Pancreas (tissue), 10 donors: ENCODE measurements at regions not wholly inside any gene's neighbourhood (a gene's known extent, or its start where the extent isn't known, plus 50 kb on each side); places are given as distances from the start of the nearest gene placed in this dataset.

Source experiments
- ATAC-seq, 4 donors: fragments of 200-7000 bp; cut with Tn5 transposase; one replicate each; pipeline versions ENCODE4 v1.8.0 to v1.9.1; 2020; ENCODE audit warnings: mild to moderate bottlenecking in 4 of 4, moderate library complexity in 4 of 4
- DNase-seq, 6 donors: peaks; one replicate each; pipeline ENCODE4 v3.0.0-alpha.2; 2020
- FAIRE-seq: peaks from 2 replicates; lab custom pipeline; 2012; peaks lifted over from hg19 to GRCh38; lab: Jason Lieb, UNC
- H3K27ac ChIP-seq, 4 donors: fragments of 200-600 bp; sonication (generic); 1 replicate in 3 of 4; 2 replicates in 1 of 4; pipeline versions ENCODE4 v1.5.0 to v1.8.0; 2020
- H3K27me3 ChIP-seq, 4 donors: fragments of 200-600 bp; one replicate each; pipeline ENCODE4 v1.8.0; 2021
- H3K36me3 ChIP-seq, 3 donors: fragments of 200-600 bp; sonication (generic) in 1 of 3; one replicate each; pipeline versions ENCODE4 v1.5.0 to v1.8.0; 2020 to 2021
- H3K4me1 ChIP-seq, 3 donors: fragments of 200-600 bp; one replicate each; pipeline ENCODE4 v1.8.0; 2021
- H3K4me3 ChIP-seq, 4 donors: fragments of 200-600 bp; sonication (generic) in 2 of 4; one replicate each; pipeline versions ENCODE4 v1.5.0 to v1.8.0; 2020 to 2021
- H3K9me3 ChIP-seq, 4 donors: fragments of 200-600 bp; one replicate each; pipeline ENCODE4 v1.8.0; 2021
- WGBS, 2 donors: extraction: QIAGEN DNeasy Blood & Tissue Kit; methylation state at CpG; one replicate each; pipeline ENCODE4 v1.1.7; 2013; 5-methylcytosine and 5-hydroxymethylcytosine counted together
- intact Hi-C, 3 donors: fragments of 100-400 bp; cut with DNase I; formaldehyde crosslinking; loops; one replicate each; pipeline versions ENCODE4 v1.11.1 to v1.14.2; 2022
- TF ChIP-seq, protein P1 (sequence below), 4 donors: fragments of 200-600 bp; sonication (generic) in 3 of 4; IDR thresholded peaks; one replicate each; pipeline versions ENCODE4 v1.5.0 to v1.8.0; 2021; ENCODE audit warnings: antibody characterized with exemption in 4 of 4
- donor health status: healthy with polysubstance abuse.
- donor health status: DM: no; HTN: no; CAD: no; lungs with moderate emphysema.
- donor health status: DM: no; HTN: no; CAD: no.
- donor health status: control.
- donor health status: control.
- donor health status: Bipolar disorder and iron deficiency.
- donor health status: DM: yes; HTN: yes; CAD: no.
- donor health status: DM: no; HTN: no; CAD: no.
- donor health status: DM: no; HTN: no; CAD: no.
- donor health status: DM: yes; HTN: yes; CAD: no.

GRCh38 chrX:65034668-65035445 lies 58.6 kb upstream of the ZC4H2 start, which contains the start of gene ZC3H12B:
Gene ZC3H12B, plus strand, starts transcription at chrX:65034826.
- TF ChIP-seq, protein P1, sequence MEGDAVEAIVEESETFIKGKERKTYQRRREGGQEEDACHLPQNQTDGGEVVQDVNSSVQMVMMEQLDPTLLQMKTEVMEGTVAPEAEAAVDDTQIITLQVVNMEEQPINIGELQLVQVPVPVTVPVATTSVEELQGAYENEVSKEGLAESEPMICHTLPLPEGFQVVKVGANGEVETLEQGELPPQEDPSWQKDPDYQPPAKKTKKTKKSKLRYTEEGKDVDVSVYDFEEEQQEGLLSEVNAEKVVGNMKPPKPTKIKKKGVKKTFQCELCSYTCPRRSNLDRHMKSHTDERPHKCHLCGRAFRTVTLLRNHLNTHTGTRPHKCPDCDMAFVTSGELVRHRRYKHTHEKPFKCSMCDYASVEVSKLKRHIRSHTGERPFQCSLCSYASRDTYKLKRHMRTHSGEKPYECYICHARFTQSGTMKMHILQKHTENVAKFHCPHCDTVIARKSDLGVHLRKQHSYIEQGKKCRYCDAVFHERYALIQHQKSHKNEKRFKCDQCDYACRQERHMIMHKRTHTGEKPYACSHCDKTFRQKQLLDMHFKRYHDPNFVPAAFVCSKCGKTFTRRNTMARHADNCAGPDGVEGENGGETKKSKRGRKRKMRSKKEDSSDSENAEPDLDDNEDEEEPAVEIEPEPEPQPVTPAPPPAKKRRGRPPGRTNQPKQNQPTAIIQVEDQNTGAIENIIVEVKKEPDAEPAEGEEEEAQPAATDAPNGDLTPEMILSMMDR (IDR thresholded peaks at IDR 0.05) = peak in 3 of 4 donors; percentile 11 to 23 (median 14)
- H3K9me3 ChIP-seq = no peaks in the 10 kb centered on the region
- no peaks in the 10 kb centered on the region for H3K4me1 ChIP-seq
- H3K27ac ChIP-seq = peak within 1 kb of the TSS; percentile 42 to 73 (median 58)
- no peaks in the 10 kb centered on the region for H3K27me3 ChIP-seq
- FAIRE-seq (no peak), DNase-seq (peak; percentile 61 to 87 (median 76)), ATAC-seq (peak; percentile 91 to 97 (median 96))
- no peaks in the 10 kb centered on the region for H3K36me3 ChIP-seq
- intact Hi-C loops = no loop called here
- 0 to 22% methylated on average over 52 to 69 of the region's 69 CpGs for WGBS, 2 donors
- peak within 1 kb of the TSS; percentile 21 to 50 (median 43) for H3K4me3 ChIP-seq

DNA sequence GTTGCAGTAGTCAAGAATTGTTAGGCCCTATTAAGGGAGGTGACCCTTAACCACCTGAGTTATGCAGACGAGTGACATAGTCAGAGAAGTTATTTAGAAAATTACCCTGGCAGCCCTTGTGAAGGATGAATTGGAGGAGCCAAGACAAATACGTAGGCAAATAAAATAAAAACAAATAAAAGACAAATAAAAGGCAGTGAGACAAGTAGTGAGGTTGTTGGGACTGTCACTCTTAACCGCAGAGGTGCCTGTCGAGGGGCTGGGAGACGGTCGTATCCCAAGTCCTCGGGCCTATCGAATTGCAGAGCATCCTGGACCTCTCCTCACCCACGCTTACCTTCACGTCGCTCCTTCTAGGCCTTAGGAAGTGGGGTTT lies 58.0 kb upstream of the ZC4H2 start:
- no peaks in the 10 kb centered on the region for H3K36me3 ChIP-seq
- no peaks in the 10 kb centered on the region for H3K27me3 ChIP-seq
- intact Hi-C loops = no loop called here
- 5 to 23% methylated on average over 11 of the region's 11 CpGs for WGBS, 2 donors
- H3K4me1 ChIP-seq = no peaks in the 10 kb centered on the region
- ATAC-seq = no peak
- TF ChIP-seq, protein P1 (IDR thresholded peaks at IDR 0.05) = no peak
- H3K4me3 ChIP-seq = peak overlapping the region; percentile 21 to 50 (median 43)
- H3K27ac ChIP-seq = peak overlapping the region in 2 of 4 donors; percentile 64 to 73
- no peak for DNase-seq
- no peak for FAIRE-seq
- H3K9me3 ChIP-seq = no peaks in the 10 kb centered on the region
